GM23338 (cell line): ENCODE measurements at regions not wholly inside any gene's neighbourhood (a gene's known extent, or its start where the extent isn't known, plus 50 kb on each side); places are given as distances from the start of the nearest gene placed in this dataset.

Experiments
- ATAC-seq: fragments of 200-7000 bp; cut with Tn5 transposase; 3 replicates; pipeline ENCODE4 v1.9.1; 2020
- DNase-seq: peaks from one replicate; pipeline ENCODE4 v3.0.0-alpha.2; 2015; ENCODE audit warnings: low spot score
- H2AFZ ChIP-seq: fragments of 200-600 bp; sonication (generic); 2 replicates; pipeline ENCODE4 v1.8.0; 2016; ENCODE audit warnings: antibody characterized with exemption, mild to moderate bottlenecking, moderate library complexity
- H3F3A ChIP-seq: fragments of 200-600 bp; sonication (generic); replicated peaks from 2 replicates; pipeline ENCODE4 v1.8.0; 2017; ENCODE audit warnings: antibody characterized with exemption, mixed run types, low read depth
- H3K27ac ChIP-seq: fragments of 200-600 bp; sonication (generic); 2 replicates; pipeline ENCODE4 v1.6.1; 2016; ENCODE audit warnings: low read depth
- H3K27me3 ChIP-seq: fragments of 200-600 bp; sonication (generic); 2 replicates; pipeline ENCODE4 v1.8.0; 2016; ENCODE audit warnings: mild to moderate bottlenecking, mixed run types, moderate library complexity; ENCODE audit not compliant: insufficient read depth
- H3K36me3 ChIP-seq: fragments of 200-600 bp; sonication (generic); 2 replicates; pipeline ENCODE4 v1.8.0; 2016; ENCODE audit warnings: mild to moderate bottlenecking; ENCODE audit not compliant: insufficient read depth
- H3K4me1 ChIP-seq: fragments of 200-600 bp; sonication (generic); 2 replicates; pipeline ENCODE4 v1.8.0; 2016; ENCODE audit warnings: mild to moderate bottlenecking, moderate library complexity; ENCODE audit not compliant: insufficient read depth
- H3K4me2 ChIP-seq: fragments of 200-600 bp; sonication (generic); 2 replicates; pipeline ENCODE4 v1.7.1; 2017; ENCODE audit warnings: mixed run types
- H3K4me3 ChIP-seq: fragments of 200-600 bp; sonication (generic); 2 replicates; pipeline ENCODE4 v1.6.1; 2016; ENCODE audit warnings: mixed run types
- H3K79me2 ChIP-seq: fragments of 200-600 bp; sonication (generic); replicated peaks from 2 replicates; pipeline ENCODE4 v1.8.0; 2017; ENCODE audit warnings: mild to moderate bottlenecking; ENCODE audit not compliant: insufficient read depth
- H3K9me2 ChIP-seq: fragments of 200-600 bp; sonication (generic); 2 replicates; pipeline ENCODE4 v1.8.0; 2017; ENCODE audit not compliant: insufficient read depth
- H4K20me1 ChIP-seq: fragments of 200-600 bp; sonication (generic); replicated peaks from 2 replicates; pipeline ENCODE4 v1.8.0; 2017; ENCODE audit warnings: mild to moderate bottlenecking; ENCODE audit not compliant: insufficient read depth
- H3K27ac Mint-ChIP-seq: 2 replicates; pipeline ENCODE4 v1.8.0; 2020; ENCODE audit warnings: inconsistent platforms, mild to moderate bottlenecking, moderate library complexity, mixed read lengths
- H3K27me3 Mint-ChIP-seq: 3 replicates; pipeline ENCODE4 v1.8.0; 2022; ENCODE audit warnings: low read depth, mild to moderate bottlenecking, moderate library complexity, mixed read lengths, inconsistent platforms; ENCODE audit not compliant: insufficient read depth, poor library complexity
- H3K36me3 Mint-ChIP-seq: 3 replicates; pipeline ENCODE4 v1.8.0; 2021; ENCODE audit warnings: low read depth, mild to moderate bottlenecking, inconsistent platforms, moderate library complexity, mixed read lengths
- H3K4me1 Mint-ChIP-seq: 3 replicates; pipeline ENCODE4 v1.8.0; 2020; ENCODE audit warnings: mild to moderate bottlenecking, inconsistent platforms, mixed read lengths
- H3K4me3 Mint-ChIP-seq: 3 replicates; pipeline ENCODE4 v1.8.0; 2021; ENCODE audit warnings: moderate library complexity, mild to moderate bottlenecking, inconsistent platforms, mixed read lengths
- H3K9me3 Mint-ChIP-seq: 3 replicates; pipeline ENCODE4 v1.8.0; 2020; ENCODE audit warnings: moderate library complexity, mild to moderate bottlenecking, inconsistent platforms, mixed read lengths
- CREB1 ChIP-seq: fragments of 250-450 bp; sonication (Bioruptor Pico); IDR thresholded peaks from 2 replicates; pipeline ENCODE4 v1.5.0; 2020; ENCODE audit warnings: low read depth, mild to moderate bottlenecking, moderate library complexity
- CTCF ChIP-seq, 2 experiments: fragments of 200-600 bp in 1 of 2; sonication (generic) in 1 of 2; conservative IDR thresholded peaks; 2 replicates each; pipeline versions ENCODE4 v1.5.1 to v1.6.1; 2016 to 2017; ENCODE audit warnings: antibody characterized with exemption in 2 of 2, low read depth in 2 of 2, mild to moderate bottlenecking in 2 of 2, moderate library complexity in 1 of 2
- EZH2 ChIP-seq: fragments of 200-600 bp; sonication (generic); IDR thresholded peaks from one replicate; pipeline ENCODE4 v1.8.0; 2017; ENCODE audit warnings: antibody characterized with exemption, mild to moderate bottlenecking, low read depth; ENCODE audit not compliant: unreplicated experiment
- EZH2phosphoT487 ChIP-seq: fragments of 200-600 bp; sonication (generic); IDR thresholded peaks from one replicate; pipeline ENCODE4 v1.8.1; 2018; ENCODE audit warnings: antibody characterized with exemption; ENCODE audit not compliant: unreplicated experiment
- JUNB ChIP-seq: IDR thresholded peaks from one replicate; pipeline ENCODE4 v1.6.1; 2016; ENCODE audit warnings: antibody characterized with exemption; ENCODE audit not compliant: unreplicated experiment
- NANOG ChIP-seq: IDR thresholded peaks from 2 replicates; pipeline ENCODE4 v1.6.1; 2016; ENCODE audit warnings: antibody characterized with exemption, borderline replicate concordance
- POLR2AphosphoS5 ChIP-seq: IDR thresholded peaks from 2 replicates; pipeline ENCODE4 v1.6.1; 2016; ENCODE audit warnings: antibody characterized with exemption, low read depth
- REST ChIP-seq: IDR thresholded peaks from one replicate; pipeline ENCODE4 v1.6.1; 2018; ENCODE audit warnings: antibody characterized with exemption; ENCODE audit not compliant: unreplicated experiment
- STAT1 ChIP-seq: IDR thresholded peaks from one replicate; pipeline ENCODE4 v1.6.1; 2016; ENCODE audit warnings: antibody characterized with exemption; ENCODE audit not compliant: unreplicated experiment
- ZNF114 ChIP-seq: fragments of 250-450 bp; sonication (Bioruptor Pico); IDR thresholded peaks from 2 replicates; pipeline ENCODE4 v1.5.0; 2020; ENCODE audit warnings: mild to moderate bottlenecking, moderate library complexity
- ZNF331 ChIP-seq: fragments of 250-450 bp; sonication (Bioruptor Pico); IDR thresholded peaks from 2 replicates; pipeline ENCODE4 v1.5.0; 2020; ENCODE audit warnings: low read depth, mild to moderate bottlenecking, moderate library complexity
- TF ChIP-seq, protein P1 (sequence below): IDR thresholded peaks from 2 replicates; pipeline ENCODE4 v1.6.1; 2016; ENCODE audit warnings: antibody characterized with exemption

GRCh38 chr11:112523031-112523430 lies 262.4 kb upstream of the PLET1 start:
- TF ChIP-seq STAT1 (no peak), ZNF114 (CRISPR knock-in tag) (no peak), CTCF (conservative IDR thresholded peaks at IDR 0.05; ENCODE audit: low read depth in 2 of 2) (no peak), CREB1 (CRISPR knock-in tag) (no peak), ZNF331 (CRISPR knock-in tag) (no peak)
- TF ChIP-seq, protein P1, sequence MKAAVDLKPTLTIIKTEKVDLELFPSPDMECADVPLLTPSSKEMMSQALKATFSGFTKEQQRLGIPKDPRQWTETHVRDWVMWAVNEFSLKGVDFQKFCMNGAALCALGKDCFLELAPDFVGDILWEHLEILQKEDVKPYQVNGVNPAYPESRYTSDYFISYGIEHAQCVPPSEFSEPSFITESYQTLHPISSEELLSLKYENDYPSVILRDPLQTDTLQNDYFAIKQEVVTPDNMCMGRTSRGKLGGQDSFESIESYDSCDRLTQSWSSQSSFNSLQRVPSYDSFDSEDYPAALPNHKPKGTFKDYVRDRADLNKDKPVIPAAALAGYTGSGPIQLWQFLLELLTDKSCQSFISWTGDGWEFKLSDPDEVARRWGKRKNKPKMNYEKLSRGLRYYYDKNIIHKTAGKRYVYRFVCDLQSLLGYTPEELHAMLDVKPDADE: no peak
- Histone ChIP-seq H3K4me3 (no peak overlapping the region), H3K36me3 (no peaks in the 10 kb centered on the region), H4K20me1 (no peaks in the 10 kb centered on the region), H3K79me2 (no peaks in the 10 kb centered on the region), H3K27me3 (no peaks in the 10 kb centered on the region), H3K4me1 (no peaks in the 10 kb centered on the region), H3K9me2 (no peaks in the 10 kb centered on the region; the same call in 1 of the 2 replicates), H2AFZ (no peak overlapping the region), H3K27ac (no peak overlapping the region), H3K4me2 (no peak overlapping the region), H3F3A (no peaks in the 10 kb centered on the region)
- no peaks in the 10 kb centered on the region for H3K9me3 Mint-ChIP-seq
- H3K4me3 Mint-ChIP-seq: no peak overlapping the region
- DNase-seq: no peak
- no peaks in the 10 kb centered on the region for H3K36me3 Mint-ChIP-seq
- no peak overlapping the region for H3K27ac Mint-ChIP-seq
- peaks cover 11% of the 10 kb centered on the region for H3K27me3 Mint-ChIP-seq
- peaks cover 9% of the 10 kb centered on the region for H3K4me1 Mint-ChIP-seq
- ATAC-seq: no peak

DNA sequence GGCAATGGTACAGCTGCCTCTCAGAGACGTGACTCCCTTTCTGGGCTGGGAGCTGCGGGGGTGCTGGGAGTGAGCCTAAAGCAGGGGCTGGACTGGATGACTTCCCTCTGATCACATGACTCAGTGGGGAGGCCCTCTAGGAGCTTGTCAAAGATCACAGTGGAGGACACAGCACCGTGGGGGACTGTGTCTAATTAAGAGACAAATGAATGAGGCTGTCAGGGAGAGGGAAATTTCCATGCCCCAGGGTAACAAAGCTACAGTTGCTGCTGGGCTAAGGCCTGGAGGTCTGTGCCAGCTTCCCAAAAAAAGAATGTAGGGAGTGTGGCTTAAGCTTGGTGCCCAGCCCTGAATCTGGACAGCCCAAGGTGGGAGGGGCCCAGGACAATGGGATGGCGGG lies 262.8 kb upstream of the PLET1 start:
- H4K20me1 ChIP-seq: no peaks in the 10 kb centered on the region
- Mint-ChIP-seq H3K4me3 (no peak overlapping the region), H3K27ac (no peak overlapping the region), H3K9me3 (no peaks in the 10 kb centered on the region), H3K36me3 (no peaks in the 10 kb centered on the region), H3K27me3 (peaks cover 11% of the 10 kb centered on the region), H3K4me1 (peaks cover 9% of the 10 kb centered on the region)
- no peaks in the 10 kb centered on the region for H3F3A ChIP-seq
- no peak overlapping the region for H2AFZ ChIP-seq
- H3K36me3 ChIP-seq: no peaks in the 10 kb centered on the region
- ATAC-seq (peak; percentile 83), DNase-seq (peak; percentile 5)
- H3K9me2 ChIP-seq: no peaks in the 10 kb centered on the region; the same call in 1 of the 2 replicates
- H3K27ac ChIP-seq: no peak overlapping the region
- no peak overlapping the region for H3K4me3 ChIP-seq
- H3K79me2 ChIP-seq: no peaks in the 10 kb centered on the region
- H3K4me2 ChIP-seq: no peak overlapping the region
- H3K4me1 ChIP-seq: no peaks in the 10 kb centered on the region
- no peaks in the 10 kb centered on the region for H3K27me3 ChIP-seq
- TF ChIP-seq ZNF114 (CRISPR knock-in tag) (no peak), ZNF331 (CRISPR knock-in tag) (no peak), CREB1 (CRISPR knock-in tag) (no peak), JUNB (no peak), REST (no peak), POLR2AphosphoS5 (no peak), EZH2 (no peak), CTCF (conservative IDR thresholded peaks at IDR 0.05; ENCODE audit: low read depth in 2 of 2) (no peak), STAT1 (no peak), NANOG (no peak), EZH2phosphoT487 (no peak)
- TF ChIP-seq, protein P1: no peak
